Osteocyte (in vitro differentiated cells): ENCODE measurements at regions not wholly inside any gene's neighbourhood (a gene's known extent, or its start where the extent isn't known, plus 50 kb on each side); places are given as distances from the start of the nearest gene placed in this dataset.
"Not testable (repeated sequence)": the region's sequence is repeated elsewhere in the genome, so short reads cannot be mapped to it uniquely, and the experiment has no call there.

Experiments
- DNase-seq: peaks from one replicate; pipeline ENCODE4 v3.0.0; 2021; ENCODE audit warnings: mixed read lengths; ENCODE audit not compliant: unreplicated experiment; ENCODE audit errors: extremely low spot score
- H3K27ac Mint-ChIP-seq: one replicate; pipeline ENCODE4 v1.8.0; 2021; ENCODE audit warnings: mild to moderate bottlenecking, mixed read lengths; ENCODE audit not compliant: unreplicated experiment
- H3K27me3 Mint-ChIP-seq: one replicate; pipeline ENCODE4 v1.8.0; 2021; ENCODE audit warnings: mixed read lengths; ENCODE audit not compliant: unreplicated experiment
- H3K36me3 Mint-ChIP-seq: one replicate; pipeline ENCODE4 v1.8.0; 2021; ENCODE audit warnings: mixed read lengths; ENCODE audit not compliant: unreplicated experiment
- H3K4me1 Mint-ChIP-seq: one replicate; pipeline ENCODE4 v1.8.0; 2021; ENCODE audit warnings: mixed read lengths; ENCODE audit not compliant: unreplicated experiment
- H3K4me3 Mint-ChIP-seq: one replicate; pipeline ENCODE4 v1.8.0; 2021; ENCODE audit warnings: mild to moderate bottlenecking, moderate library complexity, mixed read lengths; ENCODE audit not compliant: unreplicated experiment
- H3K9me3 Mint-ChIP-seq: one replicate; pipeline ENCODE4 v1.8.0; 2021; ENCODE audit warnings: mixed read lengths; ENCODE audit not compliant: unreplicated experiment
- CTCF ChIP-seq: fragments of 200-600 bp; sonication (generic); IDR thresholded peaks from 2 replicates; pipeline ENCODE4 v1.5.0; 2021; ENCODE audit warnings: antibody characterized with exemption, mild to moderate bottlenecking, moderate library complexity

DNA sequence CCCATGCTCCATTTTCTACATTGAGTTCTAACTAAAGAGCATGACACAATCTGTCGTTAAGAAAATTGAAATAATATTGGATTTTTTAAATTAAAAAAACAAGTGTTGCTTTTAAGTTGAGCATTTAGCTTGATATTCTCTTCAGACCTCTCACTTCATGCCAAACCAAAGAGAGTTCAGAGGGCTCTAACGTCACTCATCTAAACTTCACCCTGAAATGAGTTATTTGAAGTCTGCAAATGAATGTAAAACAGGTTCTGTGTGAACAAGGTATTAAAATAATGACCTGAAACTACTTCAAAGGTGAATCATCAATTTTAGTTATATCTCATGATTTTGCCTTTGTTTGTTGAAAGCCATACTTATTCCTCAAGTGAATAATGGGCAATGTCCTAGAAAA is 61.8 kb downstream of the MRPL57 start:
- no peak for DNase-seq
- TF ChIP-seq CTCF, result no peak
- Mint-ChIP-seq H3K27ac (no peak overlapping the region), H3K4me1 (peaks cover 2% of the 10 kb centered on the region), H3K9me3 (peaks cover 3% of the 10 kb centered on the region), H3K36me3 (no peaks in the 10 kb centered on the region), H3K27me3 (peaks cover 28% of the 10 kb centered on the region), H3K4me3 (no peak overlapping the region)

DNA sequence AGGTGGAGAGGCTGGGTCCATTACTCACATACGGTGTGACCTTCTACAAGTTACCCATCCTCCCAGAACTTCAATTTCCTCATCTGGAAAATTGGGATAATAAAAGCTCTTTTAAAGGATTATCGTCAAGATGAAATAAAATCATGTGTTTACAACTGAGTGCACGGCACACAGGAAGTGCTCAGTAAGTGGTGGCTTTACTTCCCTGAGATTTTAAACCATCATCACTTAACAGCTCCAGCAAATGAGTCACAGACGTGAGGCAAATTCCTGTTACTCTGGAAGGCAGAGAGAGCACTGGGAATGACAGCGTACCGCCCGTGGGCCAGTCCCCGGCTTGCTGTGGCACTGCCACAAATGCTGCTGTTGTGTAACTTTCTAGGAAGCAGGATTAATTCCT is 64.1 kb downstream of the MRPL57 start:
- H3K36me3 Mint-ChIP-seq, result no peaks in the 10 kb centered on the region
- H3K27ac Mint-ChIP-seq, result no peak overlapping the region
- DNase-seq, result no peak
- no peak overlapping the region for H3K4me3 Mint-ChIP-seq
- peaks cover 3% of the 10 kb centered on the region for H3K9me3 Mint-ChIP-seq
- no peaks in the 10 kb centered on the region for H3K4me1 Mint-ChIP-seq
- H3K27me3 Mint-ChIP-seq, result peaks cover 12% of the 10 kb centered on the region
- no peak for TF ChIP-seq CTCF

GRCh38 chr13:21242236-21242635 is 65.8 kb downstream of the MRPL57 start:
- H3K9me3 Mint-ChIP-seq, result peaks cover 3% of the 10 kb centered on the region
- no peak for DNase-seq
- no peak overlapping the region for H3K4me3 Mint-ChIP-seq
- peaks cover 10% of the 10 kb centered on the region for H3K27me3 Mint-ChIP-seq
- peak; percentile 15 for TF ChIP-seq CTCF
- H3K27ac Mint-ChIP-seq, result no peak overlapping the region
- H3K4me1 Mint-ChIP-seq, result no peaks in the 10 kb centered on the region
- no peaks in the 10 kb centered on the region for H3K36me3 Mint-ChIP-seq

- Mint-ChIP-seq H3K9me3 (peaks cover 3% of the 10 kb centered on the region), H3K4me1 (no peaks in the 10 kb centered on the region), H3K27ac (no peak overlapping the region), H3K4me3 (no peak overlapping the region), H3K36me3 (no peaks in the 10 kb centered on the region), H3K27me3 (peaks cover 17% of the 10 kb centered on the region)
- no peak for DNase-seq
- no peak for TF ChIP-seq CTCF
These were observed 66.8 kb downstream of the MRPL57 start for GRCh38 chr13:21243045-21243897.

DNA sequence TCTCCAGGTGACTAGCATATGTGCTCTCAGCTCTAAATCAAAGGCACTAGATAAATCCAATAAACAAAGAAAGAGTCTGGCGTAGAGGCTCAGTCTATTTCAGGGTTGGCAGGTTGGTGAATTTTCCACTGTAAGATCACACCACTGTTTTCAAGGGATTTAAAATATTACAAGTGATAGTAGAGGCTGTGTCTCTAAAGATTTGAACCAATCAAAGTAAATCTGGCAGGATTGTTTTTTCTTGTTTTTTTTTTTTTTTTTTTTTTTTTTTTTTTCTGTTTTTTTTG is 67.4 kb downstream of the MRPL57 start:
- peaks cover 18% of the 10 kb centered on the region for H3K27me3 Mint-ChIP-seq
- not testable (repeated sequence) for H3K27ac Mint-ChIP-seq, H3K9me3 Mint-ChIP-seq, DNase-seq, H3K4me3 Mint-ChIP-seq, H3K4me1 Mint-ChIP-seq, H3K36me3 Mint-ChIP-seq
